NT2/D1 (cell line): ENCODE measurements at regions not wholly inside any gene's neighbourhood (a gene's known extent, or its start where the extent isn't known, plus 50 kb on each side); places are given as distances from the start of the nearest gene placed in this dataset.

Experiments used
- DNase-seq: peaks from one replicate; pipeline ENCODE4 v3.0.0-alpha.2; 2011; ENCODE audit warnings: low read depth, low spot score
- H3K27me3 ChIP-seq: 2 replicates; pipeline ENCODE4 v1.6.0; 2011; ENCODE audit warnings: mild to moderate bottlenecking; ENCODE audit not compliant: insufficient read length, insufficient read depth
- H3K36me3 ChIP-seq: 2 replicates; pipeline ENCODE4 v1.6.1; 2011; ENCODE audit warnings: mild to moderate bottlenecking, low read length, mixed read lengths; ENCODE audit not compliant: insufficient read depth, insufficient read length
- H3K4me1 ChIP-seq: 2 replicates; pipeline ENCODE4 v1.5.1; 2011; ENCODE audit not compliant: insufficient read depth, insufficient read length
- H3K4me3 ChIP-seq: 2 replicates; pipeline ENCODE4 v1.5.1; 2011; ENCODE audit warnings: low read depth; ENCODE audit not compliant: insufficient read length
- H3K9ac ChIP-seq: 2 replicates; pipeline ENCODE4 v1.6.0; 2011; ENCODE audit warnings: low read depth; ENCODE audit not compliant: insufficient read length
- H3K9me3 ChIP-seq: 2 replicates; pipeline ENCODE4 v1.5.1; 2011; ENCODE audit warnings: mild to moderate bottlenecking, low read length; ENCODE audit not compliant: insufficient read depth
- SUZ12 ChIP-seq: IDR thresholded peaks from 2 replicates; pipeline ENCODE4 v1.6.1; 2011; ENCODE audit not compliant: insufficient read length, insufficient read depth; ENCODE audit errors: extremely low read depth
- YY1 ChIP-seq: IDR thresholded peaks from 2 replicates; pipeline ENCODE4 v1.6.1; 2011; ENCODE audit not compliant: insufficient read length, insufficient read depth
- ZNF274 ChIP-seq: IDR thresholded peaks from 2 replicates; pipeline ENCODE4 v1.6.1; 2011; ENCODE audit warnings: mild to moderate bottlenecking, low read depth, low read length

DNA sequence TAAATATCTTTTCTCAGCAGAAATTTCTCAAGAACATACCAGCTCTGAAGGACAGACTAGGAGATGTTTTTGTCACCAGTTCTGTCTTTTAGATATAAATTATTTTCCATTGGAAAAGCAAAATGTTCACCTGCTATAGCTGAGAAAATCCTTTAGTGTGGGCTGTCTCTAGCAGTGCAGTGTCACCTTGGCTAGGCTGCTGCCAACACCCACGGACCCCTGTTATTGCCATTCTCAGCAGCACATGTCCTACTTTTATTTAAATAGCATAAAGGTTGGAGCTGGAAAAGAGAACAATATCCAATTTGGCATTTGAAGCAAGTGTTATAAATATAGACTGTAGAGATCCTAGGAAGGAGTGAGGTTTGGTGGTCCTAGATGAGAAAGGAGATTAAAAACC is 156.4 kb downstream of the TPH2 start:
- DNase-seq, result no peak
- H3K4me3 ChIP-seq, result no peak overlapping the region
- no peaks in the 10 kb centered on the region for H3K9me3 ChIP-seq
- TF ChIP-seq ZNF274 (no peak), SUZ12 (no peak), YY1 (no peak)
- H3K27me3 ChIP-seq, result no peaks in the 10 kb centered on the region
- no peak overlapping the region for H3K9ac ChIP-seq
- H3K36me3 ChIP-seq, result no peaks in the 10 kb centered on the region
- H3K4me1 ChIP-seq, result no peaks in the 10 kb centered on the region

DNA sequence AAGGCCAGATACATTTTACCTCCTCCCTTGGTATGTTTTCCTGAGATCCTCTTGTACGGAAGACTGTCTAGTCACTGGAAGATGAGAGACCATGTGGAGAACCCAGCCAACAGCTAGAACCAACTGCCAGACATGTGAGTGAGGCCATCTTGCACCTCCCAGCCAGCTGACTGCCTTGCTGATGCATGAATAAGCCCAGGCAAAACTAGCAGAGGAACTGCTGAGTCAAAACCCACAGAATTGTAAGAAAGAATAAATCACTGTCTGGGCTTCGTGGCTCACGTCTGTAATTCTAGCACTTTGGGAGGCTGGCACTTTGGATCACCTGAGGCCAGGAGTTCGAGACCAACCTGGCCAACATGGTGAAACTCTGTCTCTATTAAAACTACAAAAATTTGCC is 160.0 kb downstream of the TPH2 start:
- Histone ChIP-seq H3K27me3 (no peaks in the 10 kb centered on the region), H3K9me3 (no peaks in the 10 kb centered on the region), H3K9ac (no peak overlapping the region), H3K36me3 (no peaks in the 10 kb centered on the region), H3K4me1 (no peaks in the 10 kb centered on the region), H3K4me3 (no peak overlapping the region)
- TF ChIP-seq YY1 (no peak), ZNF274 (no peak), SUZ12 (no peak)
- DNase-seq, result no peak

DNA sequence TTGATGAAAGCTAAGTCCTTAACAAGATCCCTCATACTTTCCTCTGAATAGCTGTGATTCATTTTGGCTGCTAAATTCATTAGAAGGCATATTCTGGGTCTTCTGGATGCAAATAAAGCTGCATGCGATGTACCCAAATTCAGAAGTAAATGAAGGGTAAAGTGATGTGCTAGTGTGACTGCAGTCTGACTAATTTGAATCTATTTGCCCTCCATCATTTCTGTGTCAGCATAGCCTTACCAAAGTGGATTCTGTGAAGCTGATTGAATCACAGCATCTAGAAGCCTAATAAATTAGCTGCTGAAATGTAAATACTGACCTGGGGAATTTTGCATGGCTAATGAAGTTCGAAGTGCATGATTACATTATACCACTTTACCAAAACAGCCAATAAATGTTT is 162.2 kb downstream of the TPH2 start:
- H3K4me1 ChIP-seq, result no peaks in the 10 kb centered on the region
- H3K9ac ChIP-seq, result no peak overlapping the region
- no peaks in the 10 kb centered on the region for H3K9me3 ChIP-seq
- no peak overlapping the region for H3K4me3 ChIP-seq
- TF ChIP-seq ZNF274, result no peak
- no peak for TF ChIP-seq YY1
- TF ChIP-seq SUZ12, result no peak
- DNase-seq, result no peak
- no peaks in the 10 kb centered on the region for H3K27me3 ChIP-seq
- no peaks in the 10 kb centered on the region for H3K36me3 ChIP-seq

DNA sequence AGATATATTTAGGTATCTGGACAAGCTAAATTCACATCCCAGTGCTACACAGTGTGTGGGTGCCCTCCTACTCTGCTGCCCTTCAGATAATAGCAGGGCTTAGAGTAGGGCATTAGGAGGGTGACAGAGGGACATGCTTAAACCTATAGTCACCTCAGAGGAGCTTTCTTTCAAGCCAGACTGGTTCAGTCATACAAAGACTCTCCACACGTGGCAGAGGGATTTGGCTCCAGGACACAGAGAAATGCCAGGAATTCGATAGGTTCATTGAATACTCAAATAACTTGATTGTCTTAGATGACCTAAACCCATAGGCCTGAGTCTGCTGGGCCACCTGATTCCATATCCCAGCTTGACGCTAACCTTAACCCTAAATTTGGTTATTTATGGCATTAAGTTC is 163.5 kb downstream of the TPH2 start:
- Histone ChIP-seq H3K36me3 (no peaks in the 10 kb centered on the region), H3K4me3 (no peak overlapping the region), H3K9ac (no peak overlapping the region), H3K9me3 (no peaks in the 10 kb centered on the region), H3K4me1 (no peaks in the 10 kb centered on the region), H3K27me3 (no peaks in the 10 kb centered on the region)
- no peak for DNase-seq
- TF ChIP-seq YY1 (no peak), ZNF274 (no peak), SUZ12 (no peak)

DNA sequence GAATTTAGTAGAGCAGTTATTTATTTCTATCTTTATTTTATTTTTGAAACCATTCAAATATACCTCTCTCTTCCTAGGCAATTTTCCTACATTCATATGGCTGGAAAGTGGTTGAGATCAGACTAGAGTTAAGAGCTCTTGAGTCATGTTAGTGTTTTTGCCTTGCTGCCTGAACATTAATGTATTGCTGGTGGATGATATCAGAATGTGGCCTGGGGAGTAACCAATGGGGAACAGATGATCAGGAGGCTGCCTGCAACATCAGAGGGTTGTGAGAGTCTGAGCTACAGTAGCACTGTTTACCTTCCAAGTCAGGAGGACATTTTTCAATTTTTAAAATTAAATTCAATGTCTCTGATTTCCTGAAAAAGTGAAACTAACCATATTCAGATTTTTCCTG is 166.3 kb upstream of the TRHDE start:
- TF ChIP-seq SUZ12 (no peak), ZNF274 (no peak), YY1 (no peak)
- Histone ChIP-seq H3K36me3 (no peaks in the 10 kb centered on the region), H3K9me3 (no peaks in the 10 kb centered on the region), H3K9ac (no peak overlapping the region), H3K27me3 (no peaks in the 10 kb centered on the region), H3K4me1 (no peaks in the 10 kb centered on the region), H3K4me3 (no peak overlapping the region)
- DNase-seq, result no peak

DNA sequence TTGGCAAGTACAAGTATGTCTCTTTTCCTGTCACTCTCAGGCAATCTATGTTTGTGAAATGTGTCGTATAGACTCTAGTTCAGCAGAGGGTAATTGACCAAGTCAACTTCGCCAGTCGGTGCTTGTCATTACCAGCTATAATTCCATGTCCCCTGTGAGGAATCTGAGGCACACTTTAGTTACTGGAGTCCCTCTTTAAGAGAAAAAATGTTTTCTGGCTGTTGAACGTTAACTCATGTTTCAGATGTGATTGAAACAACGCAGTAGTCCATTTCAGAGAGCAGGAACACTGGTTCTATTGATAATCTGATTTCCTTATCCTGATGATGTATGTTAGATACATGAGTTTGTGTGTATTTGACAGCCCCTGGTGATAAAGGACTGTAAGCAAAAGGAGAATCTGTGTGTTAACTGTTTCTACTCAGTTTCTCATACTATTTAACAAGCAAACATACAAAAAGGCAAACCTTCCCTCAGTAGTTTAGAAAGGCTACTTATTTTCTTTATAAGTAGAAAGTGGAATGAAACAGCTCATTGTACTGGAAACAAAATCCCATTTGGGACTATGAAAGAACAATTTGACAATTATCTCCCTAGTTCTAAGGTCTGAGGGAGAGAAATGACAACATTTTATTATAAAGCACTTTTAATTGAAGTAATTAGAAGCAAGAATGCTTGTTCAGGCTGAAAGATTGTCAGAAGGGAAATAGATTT is 161.1 kb upstream of the TRHDE start:
- Histone ChIP-seq H3K4me3 (no peak overlapping the region), H3K36me3 (no peaks in the 10 kb centered on the region), H3K9me3 (no peaks in the 10 kb centered on the region), H3K9ac (no peak overlapping the region), H3K27me3 (no peaks in the 10 kb centered on the region), H3K4me1 (no peaks in the 10 kb centered on the region)
- TF ChIP-seq SUZ12 (no peak), YY1 (no peak), ZNF274 (no peak)
- no peak for DNase-seq

DNA sequence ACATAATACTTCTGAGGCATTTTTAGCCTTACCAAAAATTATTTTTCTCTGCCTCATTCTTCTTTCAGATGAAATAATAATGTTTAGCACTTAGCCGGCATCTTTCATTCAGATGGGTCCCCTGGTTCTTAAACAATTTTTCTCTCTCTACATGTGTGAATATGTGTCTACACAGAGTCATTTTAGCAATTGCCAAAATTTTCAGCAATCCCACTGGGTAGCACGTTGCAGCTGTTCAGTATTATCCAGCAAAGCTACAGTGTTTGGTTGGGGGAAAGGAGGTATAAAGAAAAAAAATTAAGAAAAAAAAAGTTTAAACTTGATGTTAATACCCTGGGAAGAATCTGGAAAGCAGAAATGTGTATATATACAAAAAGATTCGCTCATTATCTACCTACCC is 160.5 kb upstream of the TRHDE start:
- DNase-seq, result no peak
- Histone ChIP-seq H3K4me3 (no peak overlapping the region), H3K27me3 (no peaks in the 10 kb centered on the region), H3K9me3 (no peaks in the 10 kb centered on the region), H3K9ac (no peak overlapping the region), H3K36me3 (no peaks in the 10 kb centered on the region), H3K4me1 (no peaks in the 10 kb centered on the region)
- TF ChIP-seq YY1 (no peak), SUZ12 (no peak), ZNF274 (no peak)

DNA sequence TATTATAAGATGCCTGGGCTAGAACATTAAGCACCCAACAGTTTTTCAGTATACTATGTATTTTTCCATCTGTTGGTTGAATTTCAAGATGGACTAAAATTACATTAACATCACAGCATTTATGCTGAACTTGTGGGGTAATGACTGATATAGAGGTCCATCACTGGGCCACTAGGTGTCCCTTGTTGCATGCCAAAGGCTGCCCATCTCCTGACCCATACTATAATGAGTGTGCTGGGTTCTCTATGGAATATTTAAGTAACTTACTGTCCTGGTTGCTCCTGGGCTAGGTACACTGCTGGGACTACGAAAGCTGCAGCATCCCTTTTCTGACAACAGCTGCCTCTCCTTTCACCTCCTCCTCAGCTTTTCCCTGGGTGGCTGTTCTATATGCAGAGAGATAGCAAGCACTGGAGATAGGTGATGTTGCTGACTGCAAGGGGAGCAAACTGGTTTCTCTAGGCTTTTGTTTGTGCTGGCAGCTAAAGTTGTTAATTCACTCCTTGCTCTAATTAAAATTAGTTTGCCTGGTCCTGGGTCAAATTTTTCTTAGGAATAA is 138.6 kb upstream of the TRHDE start:
- Histone ChIP-seq H3K27me3 (no peaks in the 10 kb centered on the region), H3K9ac (no peak overlapping the region), H3K9me3 (no peaks in the 10 kb centered on the region), H3K36me3 (no peaks in the 10 kb centered on the region), H3K4me3 (no peak overlapping the region), H3K4me1 (no peaks in the 10 kb centered on the region)
- TF ChIP-seq ZNF274 (no peak), YY1 (no peak)
- DNase-seq, result peak; percentile 9
